DOHH2 (cell line): ENCODE measurements at regions not wholly inside any gene's neighbourhood (a gene's known extent, or its start where the extent isn't known, plus 50 kb on each side); places are given as distances from the start of the nearest gene placed in this dataset.

ENCODE experiments used
- EZH2phosphoT487 ChIP-seq: fragments of 200-600 bp; sonication (generic); IDR thresholded peaks from 2 replicates; pipeline ENCODE4 v1.6.1; 2017; ENCODE audit warnings: borderline replicate concordance, mild to moderate bottlenecking, antibody characterized with exemption, low read length, moderate library complexity, mixed read lengths
- TF ChIP-seq, protein P1 (sequence below): fragments of 200-600 bp; sonication (generic); IDR thresholded peaks from one replicate; pipeline ENCODE4 v1.5.1; 2014; ENCODE audit warnings: antibody characterized with exemption, mild to moderate bottlenecking, low read depth, low read length; ENCODE audit not compliant: poor library complexity, severe bottlenecking

DNA sequence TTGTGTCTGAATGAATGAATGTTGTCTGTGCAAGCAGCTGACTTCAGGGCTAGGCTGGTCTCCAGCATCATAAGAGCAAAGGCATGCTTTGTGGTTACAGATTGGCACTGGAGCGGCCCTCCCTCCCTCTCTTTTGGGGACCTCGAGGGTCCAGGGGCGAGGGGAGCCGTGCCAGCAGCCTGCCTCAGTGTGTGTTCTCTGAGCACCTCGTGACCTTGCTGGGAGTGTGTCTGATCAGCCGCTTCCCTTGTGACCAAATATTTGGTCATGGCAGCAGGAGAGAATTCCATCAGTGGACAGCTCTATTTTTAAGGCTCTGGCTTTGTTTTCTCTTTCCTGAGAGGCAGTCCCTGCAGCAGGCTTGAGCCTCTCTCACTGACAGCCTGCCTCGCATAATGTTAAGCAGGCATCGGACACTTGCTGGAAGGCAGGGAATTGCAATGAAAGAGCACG, 329.7 kb downstream of the UQCRFS1 start:
- TF ChIP-seq, protein P1, sequence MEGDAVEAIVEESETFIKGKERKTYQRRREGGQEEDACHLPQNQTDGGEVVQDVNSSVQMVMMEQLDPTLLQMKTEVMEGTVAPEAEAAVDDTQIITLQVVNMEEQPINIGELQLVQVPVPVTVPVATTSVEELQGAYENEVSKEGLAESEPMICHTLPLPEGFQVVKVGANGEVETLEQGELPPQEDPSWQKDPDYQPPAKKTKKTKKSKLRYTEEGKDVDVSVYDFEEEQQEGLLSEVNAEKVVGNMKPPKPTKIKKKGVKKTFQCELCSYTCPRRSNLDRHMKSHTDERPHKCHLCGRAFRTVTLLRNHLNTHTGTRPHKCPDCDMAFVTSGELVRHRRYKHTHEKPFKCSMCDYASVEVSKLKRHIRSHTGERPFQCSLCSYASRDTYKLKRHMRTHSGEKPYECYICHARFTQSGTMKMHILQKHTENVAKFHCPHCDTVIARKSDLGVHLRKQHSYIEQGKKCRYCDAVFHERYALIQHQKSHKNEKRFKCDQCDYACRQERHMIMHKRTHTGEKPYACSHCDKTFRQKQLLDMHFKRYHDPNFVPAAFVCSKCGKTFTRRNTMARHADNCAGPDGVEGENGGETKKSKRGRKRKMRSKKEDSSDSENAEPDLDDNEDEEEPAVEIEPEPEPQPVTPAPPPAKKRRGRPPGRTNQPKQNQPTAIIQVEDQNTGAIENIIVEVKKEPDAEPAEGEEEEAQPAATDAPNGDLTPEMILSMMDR = no peak
- no peak for TF ChIP-seq EZH2phosphoT487
